H1 (cell line): ENCODE measurements at regions not wholly inside any gene's neighbourhood (a gene's known extent, or its start where the extent isn't known, plus 50 kb on each side); places are given as distances from the start of the nearest gene placed in this dataset.

Experiments used
- EZH2 ChIP-seq: fragments of 200-600 bp; sonication (generic); IDR thresholded peaks from 2 replicates; pipeline ENCODE4 v1.7.1; 2012; ENCODE audit warnings: low read depth, mild to moderate bottlenecking, moderate library complexity, low read length, inconsistent platforms; ENCODE audit not compliant: severe bottlenecking
- SIN3A ChIP-seq, 2 experiments: IDR thresholded peaks in 1 of 2; conservative IDR thresholded peaks in 1 of 2; 2 replicates each; pipeline ENCODE4 v1.6.1; 2011 to 2012; ENCODE audit warnings: low read length in 2 of 2, improper control_type of control experiment in 1 of 2, low read depth in 1 of 2, mild to moderate bottlenecking in 1 of 2

- no peak for TF ChIP-seq EZH2
- no peak for TF ChIP-seq SIN3A (conservative IDR thresholded peaks at IDR 0.05 in 1 of 2, IDR thresholded peaks at IDR 0.05 in 1 of 2; ENCODE audit: low read depth in 1 of 2, low read length in 2 of 2)
Measured at GRCh38 chr18:4750393-4751346, 295.6 kb upstream of the DLGAP1 start (continued).
